ENCODE measurements at regions not wholly inside any gene's neighbourhood (a gene's known extent, or its start where the extent isn't known, plus 50 kb on each side); places are given as distances from the start of the nearest gene placed in this dataset.

DNA sequence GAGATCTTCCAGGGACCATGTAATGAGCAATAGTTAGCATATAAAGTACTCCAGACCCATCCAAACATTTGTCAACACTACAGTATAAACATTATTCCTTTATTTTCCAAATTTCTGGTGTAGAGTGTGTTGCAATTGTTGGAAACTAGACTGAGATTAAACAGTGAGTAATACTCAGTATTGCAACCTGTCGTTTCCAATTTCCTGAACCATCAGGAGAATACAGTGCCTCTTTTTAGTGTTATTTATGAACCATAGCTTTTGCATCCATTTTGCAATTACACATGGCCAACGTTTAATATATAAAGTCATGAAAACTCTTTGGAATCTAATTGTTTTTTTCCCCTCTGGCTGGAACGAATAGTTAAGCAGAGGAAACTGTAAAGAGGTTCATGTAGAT, 58.3 kb upstream of the DHRSX start:
- TF ChIP-seq CTCF (IDR thresholded peaks at IDR 0.05) (no peak), SIN3A (IDR thresholded peaks at IDR 0.05; ENCODE audit: borderline replicate concordance, insufficient read depth, low read depth, low read length) (no peak), POLR2AphosphoS5 (IDR thresholded peaks at IDR 0.05; ENCODE audit: low read depth, low read length) (no peak), REST (IDR thresholded peaks at IDR 0.05; ENCODE audit: insufficient read depth in 1 of 2, low read depth in 2 of 2, low read length in 1 of 2) (no peak)
